Right lobe of liver (tissue), 4 donors: ENCODE measurements at regions not wholly inside any gene's neighbourhood (a gene's known extent, or its start where the extent isn't known, plus 50 kb on each side); places are given as distances from the start of the nearest gene placed in this dataset.

ENCODE experiments used
- CTCF ChIP-seq, 4 donors: fragments of 200-600 bp in 3 of 4; fragments of 450-650 bp in 1 of 4; IDR thresholded peaks; one replicate each; pipeline versions ENCODE4 v1.5.1 to v1.8.0; 2016 to 2022; ENCODE audit warnings: antibody characterized with exemption in 4 of 4, mild to moderate bottlenecking in 2 of 4
- POLR2A ChIP-seq: fragments of 450-650 bp; IDR thresholded peaks from one replicate; pipeline ENCODE4 v1.6.1; 2017; ENCODE audit warnings: antibody characterized with exemption, mild to moderate bottlenecking
- donor health status: DM: no; HTN: no; CAD: no.
- donor health status: DM: no; HTN: no; CAD: no.
- donor health status: DM: no; HTN: yes; CAD: no.

GRCh38 chr11:42528911-42529310, 782.9 kb upstream of the API5 start:
- no peak for TF ChIP-seq POLR2A
- TF ChIP-seq CTCF (IDR thresholded peaks at IDR 0.05): no peak
